NOMO-1 treated with dmso at 0.1 percent for 144 hours (cell line): ENCODE measurements at regions not wholly inside any gene's neighbourhood (a gene's known extent, or its start where the extent isn't known, plus 50 kb on each side); places are given as distances from the start of the nearest gene placed in this dataset.

Experiments used
- DNase-seq: peaks from one replicate; lab custom pipeline; 2025; ENCODE audit not compliant: unreplicated experiment; lab: John Stamatoyannopoulos, UW

- no peak for DNase-seq
Observed at GRCh38 chr17:49918591-49918990, 50.4 kb upstream of the DLX4 start.
